Upper lobe of right lung (tissue), 1 donor: ENCODE measurements at regions not wholly inside any gene's neighbourhood (a gene's known extent, or its start where the extent isn't known, plus 50 kb on each side); places are given as distances from the start of the nearest gene placed in this dataset.
"Not testable (repeated sequence)": the region's sequence is repeated elsewhere in the genome, so short reads cannot be mapped to it uniquely, and the experiment has no call there.

ENCODE experiments used
- ATAC-seq: fragments of 200-7000 bp; cut with Tn5 transposase; one replicate; pipeline ENCODE4 v1.9.1; 2020; ENCODE audit warnings: mild to moderate bottlenecking, moderate library complexity
- DNase-seq: peaks from one replicate; pipeline ENCODE4 v3.0.0-alpha.2; 2020
- H3K27ac ChIP-seq: fragments of 200-600 bp; one replicate; pipeline ENCODE4 v1.8.0; 2022
- H3K27me3 ChIP-seq: fragments of 200-600 bp; one replicate; pipeline ENCODE4 v1.8.0; 2022; ENCODE audit warnings: mild to moderate bottlenecking
- H3K36me3 ChIP-seq: fragments of 200-600 bp; one replicate; pipeline ENCODE4 v1.8.0; 2022
- H3K4me1 ChIP-seq: fragments of 200-600 bp; one replicate; pipeline ENCODE4 v1.8.0; 2022
- H3K4me3 ChIP-seq: fragments of 200-600 bp; one replicate; pipeline ENCODE4 v1.8.0; 2022; ENCODE audit warnings: mild to moderate bottlenecking
- H3K9me3 ChIP-seq: fragments of 200-600 bp; one replicate; pipeline ENCODE4 v1.8.0; 2022
- CTCF ChIP-seq: fragments of 200-600 bp; IDR thresholded peaks from one replicate; pipeline ENCODE4 v1.8.0; 2022; ENCODE audit warnings: antibody characterized with exemption
- intact Hi-C: fragments of 100-400 bp; cut with DNase I; formaldehyde crosslinking; loops from one replicate; pipeline ENCODE4 v1.11.0; 2022
- donor health status: DM: no; HTN: yes; CAD: no; lungs with severe emphysema.

- H3K4me3 ChIP-seq: no peak overlapping the region
- no peaks in the 10 kb centered on the region for H3K27me3 ChIP-seq
- no peaks in the 10 kb centered on the region for H3K36me3 ChIP-seq
- no peak for TF ChIP-seq CTCF
- ATAC-seq: no peak
- H3K4me1 ChIP-seq: no peaks in the 10 kb centered on the region
- intact Hi-C loops: no loop called here
- no peaks in the 10 kb centered on the region for H3K9me3 ChIP-seq
- H3K27ac ChIP-seq: no peak overlapping the region
- DNase-seq: no peak
These were observed 143.6 kb upstream of the TCF4 start for GRCh38 chr18:55731594-55732042.

GRCh38 chr18:55721006-55721405, 133.0 kb upstream of the TCF4 start:
- intact Hi-C loops: not testable (repeated sequence)

GRCh38 chr18:55713707-55714106, 125.7 kb upstream of the TCF4 start:
- Histone ChIP-seq H3K4me3 (no peak overlapping the region), H3K36me3 (no peaks in the 10 kb centered on the region), H3K27me3 (no peaks in the 10 kb centered on the region), H3K9me3 (peaks cover 5% of the 10 kb centered on the region), H3K27ac (no peak overlapping the region), H3K4me1 (no peaks in the 10 kb centered on the region)
- no peak for TF ChIP-seq CTCF
- DNase-seq (no peak), ATAC-seq (no peak)
- intact Hi-C loops: no loop called here

More at GRCh38 chr18:55721006-55721405, 133.0 kb upstream of the TCF4 start:
- not testable (repeated sequence) for H3K9me3 ChIP-seq, H3K4me1 ChIP-seq, DNase-seq, H3K36me3 ChIP-seq, H3K4me3 ChIP-seq, H3K27me3 ChIP-seq, H3K27ac ChIP-seq, ATAC-seq

- DNase-seq (no peak), ATAC-seq (no peak)
- intact Hi-C loops: no loop called here
- Histone ChIP-seq H3K36me3 (no peaks in the 10 kb centered on the region), H3K27ac (no peak overlapping the region), H3K4me3 (no peak overlapping the region), H3K27me3 (no peaks in the 10 kb centered on the region), H3K9me3 (peaks cover 5% of the 10 kb centered on the region), H3K4me1 (no peaks in the 10 kb centered on the region)
- no peak for TF ChIP-seq CTCF
These were observed 118.9 kb upstream of the TCF4 start for GRCh38 chr18:55706898-55707297.

- no peak for DNase-seq
These were observed 111.3 kb upstream of the TCF4 start for GRCh38 chr18:55699233-55699765.

GRCh38 chr18:55696811-55697210, 108.8 kb upstream of the TCF4 start:
- TF ChIP-seq CTCF: no peak
- no peak overlapping the region for H3K27ac ChIP-seq
- no peak overlapping the region for H3K4me3 ChIP-seq
- DNase-seq: no peak
- ATAC-seq: no peak
- intact Hi-C loops: no loop called here
- no peaks in the 10 kb centered on the region for H3K36me3 ChIP-seq
- no peaks in the 10 kb centered on the region for H3K9me3 ChIP-seq
- H3K4me1 ChIP-seq: no peaks in the 10 kb centered on the region
- H3K27me3 ChIP-seq: no peaks in the 10 kb centered on the region

More at GRCh38 chr18:55699233-55699765, 111.3 kb upstream of the TCF4 start:
- Histone ChIP-seq H3K36me3 (no peaks in the 10 kb centered on the region), H3K4me1 (no peaks in the 10 kb centered on the region), H3K9me3 (no peaks in the 10 kb centered on the region), H3K27ac (no peak overlapping the region), H3K4me3 (no peak overlapping the region), H3K27me3 (no peaks in the 10 kb centered on the region)
- intact Hi-C loops: no loop called here
- TF ChIP-seq CTCF: no peak
- no peak for ATAC-seq
